Keratinocyte (primary cell): ENCODE measurements at regions not wholly inside any gene's neighbourhood (a gene's known extent, or its start where the extent isn't known, plus 50 kb on each side); places are given as distances from the start of the nearest gene placed in this dataset.

Experiments used
- DNase-seq: peaks from one replicate; pipeline ENCODE4 v3.0.0-alpha.2; 2011; ENCODE audit warnings: low read depth, missing footprints, low spot score
- FAIRE-seq: peaks from 2 replicates; lab custom pipeline; 2011; peaks lifted over from hg19 to GRCh38; lab: Jason Lieb, UNC
- H2AFZ ChIP-seq: 2 replicates; pipeline ENCODE4 v1.6.0; 2012; ENCODE audit warnings: low read length, control low read depth, inconsistent platforms; ENCODE audit not compliant: control insufficient read depth
- H3K27ac ChIP-seq: 2 replicates; pipeline ENCODE4 v1.5.1; 2011; ENCODE audit warnings: low read length; ENCODE audit not compliant: control insufficient read depth, insufficient read depth
- H3K27me3 ChIP-seq: 3 replicates; pipeline ENCODE4 v1.6.0; 2011; ENCODE audit warnings: low read length; ENCODE audit not compliant: control insufficient read depth, insufficient read depth; ENCODE audit errors: extremely low read depth
- H3K36me3 ChIP-seq, 2 experiments: 2 replicates in 1 of 2; 3 replicates in 1 of 2; pipeline ENCODE4 v1.5.1; 2011; ENCODE audit warnings: low read length in 2 of 2, mild to moderate bottlenecking in 1 of 2; ENCODE audit not compliant: control insufficient read depth in 2 of 2, insufficient read depth in 2 of 2; ENCODE audit errors: extremely low read depth in 1 of 2
- H3K4me1 ChIP-seq: 3 replicates; pipeline ENCODE4 v1.5.1; 2011; ENCODE audit warnings: low read length; ENCODE audit not compliant: control insufficient read depth, insufficient read depth; ENCODE audit errors: extremely low read depth
- H3K4me2 ChIP-seq: 3 replicates; pipeline ENCODE4 v1.6.0; 2011; ENCODE audit warnings: low read depth, low read length; ENCODE audit not compliant: control insufficient read depth, insufficient read depth; ENCODE audit errors: extremely low read depth
- H3K4me3 ChIP-seq, 3 experiments: fragments of 200-600 bp in 1 of 3; sonication (generic) in 1 of 3; 2 replicates in 2 of 3; 3 replicates in 1 of 3; pipeline ENCODE4 v1.5.1; 2011 to 2016; ENCODE audit warnings: low read length in 3 of 3, mild to moderate bottlenecking in 3 of 3, control low read depth in 2 of 3, inconsistent platforms in 1 of 3, low read depth in 1 of 3, mixed read lengths in 1 of 3, mixed run types in 1 of 3, moderate library complexity in 1 of 3; ENCODE audit not compliant: control insufficient read depth in 2 of 3, insufficient read depth in 2 of 3; ENCODE audit errors: extremely low read depth in 1 of 3
- H3K79me2 ChIP-seq: 2 replicates; pipeline ENCODE4 v1.6.0; 2012; ENCODE audit warnings: low read length; ENCODE audit not compliant: control insufficient read depth, insufficient read depth
- H3K9ac ChIP-seq: 3 replicates; pipeline ENCODE4 v1.6.0; 2011; ENCODE audit warnings: low read length; ENCODE audit not compliant: control insufficient read depth, insufficient read depth; ENCODE audit errors: extremely low read depth
- H3K9me1 ChIP-seq: 3 replicates; pipeline ENCODE4 v1.6.0; 2011; ENCODE audit warnings: low read length; ENCODE audit not compliant: control insufficient read depth, insufficient read depth; ENCODE audit errors: extremely low read depth
- H3K9me3 ChIP-seq: 2 replicates; pipeline ENCODE4 v1.5.1; 2012; ENCODE audit warnings: low read depth, low read length; ENCODE audit not compliant: control insufficient read depth
- H4K20me1 ChIP-seq: 3 replicates; pipeline ENCODE4 v1.6.0; 2011; ENCODE audit warnings: low read length; ENCODE audit not compliant: control insufficient read depth, insufficient read depth; ENCODE audit errors: extremely low read depth
- EZH2 ChIP-seq: IDR thresholded peaks from one replicate; pipeline ENCODE4 v1.6.1; 2012; ENCODE audit warnings: inconsistent platforms, mild to moderate bottlenecking, low read length, moderate library complexity
- dilution Hi-C: fragments of 300-500 bp; cut with MboI; formaldehyde crosslinking; loops from one replicate; pipeline ENCODE4 v1.7.0; 2020; ENCODE audit warnings: low sequenced_read_pairs; ENCODE audit not compliant: extremely low pct_ligation_motif_present
- TF ChIP-seq, protein P1 (sequence below), 3 experiments: IDR thresholded peaks in 1 of 3; conservative IDR thresholded peaks in 1 of 3; optimal IDR thresholded peaks in 1 of 3; 2 replicates in 2 of 3; 3 replicates in 1 of 3; pipeline versions ENCODE3 to v1.5.1; 2011; ENCODE audit warnings: low read length in 3 of 3, mild to moderate bottlenecking in 3 of 3, moderate library complexity in 2 of 3, control low read depth in 1 of 3, inconsistent platforms in 1 of 3; ENCODE audit not compliant: insufficient read depth in 2 of 3; ENCODE audit errors: extremely low read depth in 1 of 3

- DNase-seq (no peak), FAIRE-seq (no peak)
- H2AFZ ChIP-seq = no peak overlapping the region
- no peak overlapping the region for H3K9ac ChIP-seq
- dilution Hi-C loops = no loop called here
- no peak overlapping the region for H3K4me3 ChIP-seq
- no peaks in the 10 kb centered on the region for H3K9me1 ChIP-seq
- H3K4me1 ChIP-seq = no peaks in the 10 kb centered on the region
- no peak overlapping the region for H3K27ac ChIP-seq
- no peak overlapping the region for H3K4me2 ChIP-seq
- no peaks in the 10 kb centered on the region for H3K9me3 ChIP-seq
- no peaks in the 10 kb centered on the region for H4K20me1 ChIP-seq
- H3K36me3 ChIP-seq = no peaks in the 10 kb centered on the region
- H3K79me2 ChIP-seq = no peaks in the 10 kb centered on the region
- no peaks in the 10 kb centered on the region for H3K27me3 ChIP-seq
- TF ChIP-seq, protein P1, sequence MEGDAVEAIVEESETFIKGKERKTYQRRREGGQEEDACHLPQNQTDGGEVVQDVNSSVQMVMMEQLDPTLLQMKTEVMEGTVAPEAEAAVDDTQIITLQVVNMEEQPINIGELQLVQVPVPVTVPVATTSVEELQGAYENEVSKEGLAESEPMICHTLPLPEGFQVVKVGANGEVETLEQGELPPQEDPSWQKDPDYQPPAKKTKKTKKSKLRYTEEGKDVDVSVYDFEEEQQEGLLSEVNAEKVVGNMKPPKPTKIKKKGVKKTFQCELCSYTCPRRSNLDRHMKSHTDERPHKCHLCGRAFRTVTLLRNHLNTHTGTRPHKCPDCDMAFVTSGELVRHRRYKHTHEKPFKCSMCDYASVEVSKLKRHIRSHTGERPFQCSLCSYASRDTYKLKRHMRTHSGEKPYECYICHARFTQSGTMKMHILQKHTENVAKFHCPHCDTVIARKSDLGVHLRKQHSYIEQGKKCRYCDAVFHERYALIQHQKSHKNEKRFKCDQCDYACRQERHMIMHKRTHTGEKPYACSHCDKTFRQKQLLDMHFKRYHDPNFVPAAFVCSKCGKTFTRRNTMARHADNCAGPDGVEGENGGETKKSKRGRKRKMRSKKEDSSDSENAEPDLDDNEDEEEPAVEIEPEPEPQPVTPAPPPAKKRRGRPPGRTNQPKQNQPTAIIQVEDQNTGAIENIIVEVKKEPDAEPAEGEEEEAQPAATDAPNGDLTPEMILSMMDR (optimal IDR thresholded peaks at IDR 0.05 in 1 of 3, IDR thresholded peaks at IDR 0.05 in 1 of 3, conservative IDR thresholded peaks at IDR 0.05 in 1 of 3; ENCODE audit: extremely low read depth in 1 of 3, insufficient read depth in 2 of 3, low read length in 3 of 3) = no peak
- no peak for TF ChIP-seq EZH2
These were observed 900.1 kb upstream of the SLC35B3 start for GRCh38 chr6:9335431-9335830.

- H3K4me1 ChIP-seq = no peaks in the 10 kb centered on the region
- no peaks in the 10 kb centered on the region for H3K9me3 ChIP-seq
- no peak overlapping the region for H3K27ac ChIP-seq
- no peaks in the 10 kb centered on the region for H4K20me1 ChIP-seq
- TF ChIP-seq EZH2 = no peak
- TF ChIP-seq, protein P1 (optimal IDR thresholded peaks at IDR 0.05 in 1 of 3, IDR thresholded peaks at IDR 0.05 in 1 of 3, conservative IDR thresholded peaks at IDR 0.05 in 1 of 3; ENCODE audit: extremely low read depth in 1 of 3, insufficient read depth in 2 of 3, low read length in 3 of 3) = no peak
- FAIRE-seq = no peak
- no peak overlapping the region for H3K9ac ChIP-seq
- H2AFZ ChIP-seq = no peak overlapping the region
- no peaks in the 10 kb centered on the region for H3K9me1 ChIP-seq
- no peak overlapping the region for H3K4me3 ChIP-seq
- H3K27me3 ChIP-seq = no peaks in the 10 kb centered on the region
- no peak for DNase-seq
- no peak overlapping the region for H3K4me2 ChIP-seq
- dilution Hi-C loops = no loop called here
- no peaks in the 10 kb centered on the region for H3K79me2 ChIP-seq
- no peaks in the 10 kb centered on the region for H3K36me3 ChIP-seq
These were observed 899.6 kb upstream of the SLC35B3 start for GRCh38 chr6:9334979-9335378.
